T-helper 17 cell (primary cell): ENCODE measurements at regions not wholly inside any gene's neighbourhood (a gene's known extent, or its start where the extent isn't known, plus 50 kb on each side); places are given as distances from the start of the nearest gene placed in this dataset.
"Not testable (repeated sequence)": the region's sequence is repeated elsewhere in the genome, so short reads cannot be mapped to it uniquely, and the experiment has no call there.

Experiments used
- ATAC-seq: fragments of 150-1000 bp; cut with Tn5 transposase; 2 replicates; pipeline ENCODE4 v1.10.0; 2021; ENCODE audit warnings: mild to moderate bottlenecking, moderate library complexity
- DNase-seq, 3 donors: peaks; one replicate each; pipeline versions ENCODE4 v3.0.0 to v3.0.0-alpha.2; 2020 to 2021
- H3K9me3 ChIP-seq: one replicate; pipeline ENCODE4 v1.7.0; 2013; ENCODE audit warnings: low read length, mild to moderate bottlenecking; ENCODE audit not compliant: control insufficient read depth, poor library complexity, severe bottlenecking
- H3K27ac Mint-ChIP-seq: one replicate; pipeline ENCODE4 v1.8.0; 2022; ENCODE audit warnings: mild to moderate bottlenecking, moderate library complexity, mixed read lengths
- H3K27me3 Mint-ChIP-seq: one replicate; pipeline ENCODE4 v1.8.0; 2022; ENCODE audit warnings: mixed read lengths
- H3K36me3 Mint-ChIP-seq: one replicate; pipeline ENCODE4 v1.8.0; 2022; ENCODE audit warnings: low read depth, mixed read lengths
- H3K4me1 Mint-ChIP-seq: one replicate; pipeline ENCODE4 v1.8.0; 2022; ENCODE audit warnings: mild to moderate bottlenecking, mixed read lengths
- H3K4me3 Mint-ChIP-seq: one replicate; pipeline ENCODE4 v1.8.0; 2022; ENCODE audit warnings: mild to moderate bottlenecking, moderate library complexity, mixed read lengths

DNA sequence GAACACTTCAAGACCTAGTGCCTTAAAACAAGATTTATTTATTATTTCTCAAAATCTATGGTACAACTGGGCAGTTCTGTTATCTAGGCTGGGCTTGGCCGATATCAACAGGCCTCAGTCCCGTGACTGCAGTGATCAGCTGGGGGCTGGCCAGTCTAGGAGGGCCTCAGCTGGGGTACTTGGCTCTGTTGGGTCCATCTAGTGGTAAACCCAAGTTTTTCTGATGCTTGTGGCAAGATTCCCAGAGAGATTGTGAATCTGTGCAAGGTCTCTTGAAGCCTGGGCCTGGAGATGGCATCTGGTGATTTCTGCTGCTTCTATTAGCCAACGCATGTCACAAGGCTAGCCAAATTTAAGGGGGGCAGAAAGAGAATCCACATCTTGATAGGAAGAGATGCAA lies 482.4 kb upstream of the SGO1 start:
- Mint-ChIP-seq H3K4me3 (no peak overlapping the region), H3K4me1 (no peaks in the 10 kb centered on the region), H3K27ac (no peak overlapping the region), H3K36me3 (no peaks in the 10 kb centered on the region), H3K27me3 (no peaks in the 10 kb centered on the region)
- H3K9me3 ChIP-seq: no peaks in the 10 kb centered on the region
- DNase-seq (no peak), ATAC-seq (no peak)

DNA sequence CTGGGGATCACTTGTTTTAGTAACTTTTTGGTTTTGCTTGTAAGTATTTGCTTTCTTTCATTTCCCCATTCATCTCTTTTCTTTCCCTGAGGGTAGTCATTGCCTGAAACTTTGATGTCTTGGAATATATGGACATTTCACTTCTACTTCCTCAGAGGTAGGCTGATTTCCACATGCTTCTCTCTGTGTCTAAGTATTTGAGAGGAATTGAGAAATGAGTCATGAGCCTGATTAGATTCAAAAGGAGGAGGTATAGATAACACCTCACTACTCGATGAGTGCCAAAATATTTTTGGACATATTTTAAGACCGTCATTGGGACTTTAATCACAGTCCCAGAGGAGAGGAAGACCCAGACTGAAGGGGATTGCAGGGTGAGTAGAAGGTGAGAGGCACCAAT lies 480.1 kb upstream of the SGO1 start:
- H3K27me3 Mint-ChIP-seq: no peaks in the 10 kb centered on the region
- H3K9me3 ChIP-seq: no peaks in the 10 kb centered on the region
- no peak overlapping the region for H3K4me3 Mint-ChIP-seq
- DNase-seq: no peak
- ATAC-seq: no peak
- no peak overlapping the region for H3K27ac Mint-ChIP-seq
- no peaks in the 10 kb centered on the region for H3K4me1 Mint-ChIP-seq
- H3K36me3 Mint-ChIP-seq: no peaks in the 10 kb centered on the region

DNA sequence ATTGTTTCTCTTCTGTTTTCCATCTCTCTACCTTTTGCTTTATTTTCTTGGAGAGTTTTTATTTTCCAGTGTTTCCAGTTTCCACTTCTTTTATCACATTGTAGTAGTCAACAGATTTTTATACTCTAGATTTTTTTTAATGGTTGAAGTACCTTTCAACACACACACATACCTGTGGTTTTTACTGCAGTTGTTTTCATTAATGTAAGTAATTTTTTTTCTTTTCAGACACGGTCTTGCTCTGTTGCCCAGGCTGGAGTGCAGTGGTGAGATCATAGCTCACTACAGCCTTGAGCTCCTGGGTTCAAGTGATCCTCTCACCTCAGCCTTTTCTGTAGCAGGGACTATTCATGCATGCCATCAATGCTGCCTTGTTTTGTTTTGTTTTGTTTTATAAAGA lies 472.5 kb upstream of the SGO1 start:
- H3K27ac Mint-ChIP-seq: no peak overlapping the region
- no peaks in the 10 kb centered on the region for H3K9me3 ChIP-seq
- H3K27me3 Mint-ChIP-seq: no peaks in the 10 kb centered on the region
- ATAC-seq (no peak), DNase-seq (no peak)
- no peaks in the 10 kb centered on the region for H3K36me3 Mint-ChIP-seq
- no peak overlapping the region for H3K4me3 Mint-ChIP-seq
- H3K4me1 Mint-ChIP-seq: no peaks in the 10 kb centered on the region

DNA sequence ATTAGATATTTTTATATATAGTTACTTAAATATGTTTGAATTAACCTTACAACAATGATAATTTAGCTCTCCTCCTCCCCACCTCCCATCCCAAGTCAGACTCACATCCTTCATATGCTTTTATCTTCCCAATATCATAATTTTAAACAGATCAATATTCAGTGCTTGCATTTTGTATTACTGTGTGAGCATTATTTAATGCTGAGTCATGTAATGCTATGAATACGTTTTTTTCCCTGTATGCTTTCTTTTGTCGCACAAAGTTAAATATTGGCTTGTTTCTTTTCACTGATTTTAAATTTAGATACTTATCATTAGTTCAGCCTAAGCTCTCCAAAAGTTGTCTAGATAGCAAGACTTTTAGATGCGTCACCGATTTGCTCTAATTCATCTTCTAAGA lies 471.6 kb upstream of the SGO1 start:
- DNase-seq: no peak
- H3K4me1 Mint-ChIP-seq: no peaks in the 10 kb centered on the region

DNA sequence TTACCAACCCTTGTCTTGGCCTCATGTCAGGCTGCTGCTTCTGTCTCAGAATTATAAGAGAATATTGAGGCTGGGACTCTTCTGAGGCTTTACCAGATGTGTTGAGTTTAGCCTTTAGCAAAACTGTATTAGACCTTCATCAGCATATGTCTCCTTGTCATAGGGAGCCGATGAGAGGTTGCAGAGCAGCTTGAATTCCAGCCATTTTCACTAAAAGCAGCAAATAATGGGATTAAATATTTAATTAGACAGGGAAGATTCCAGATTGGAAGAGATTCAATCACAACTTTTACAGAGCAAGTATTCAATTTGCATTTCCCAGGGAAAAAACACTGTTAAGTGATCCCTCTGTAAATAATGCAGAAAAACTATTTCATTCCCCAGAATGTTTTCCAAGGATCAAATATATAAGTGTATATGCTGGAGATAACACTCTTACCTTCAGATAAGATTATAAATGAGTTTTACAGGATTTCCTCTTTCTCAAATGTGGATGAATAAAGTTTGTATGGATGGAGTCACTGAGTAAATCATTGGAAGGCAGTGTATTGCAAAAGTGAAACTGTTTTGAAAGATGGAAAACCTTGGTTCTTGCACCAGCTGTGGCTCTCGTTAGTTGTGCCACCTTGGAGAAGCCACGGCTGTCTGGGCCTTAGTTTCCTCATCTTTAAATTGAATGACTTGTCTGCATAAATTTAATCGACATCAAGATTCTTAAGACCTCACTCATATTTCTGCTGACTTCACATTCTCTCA lies 466.4 kb upstream of the SGO1 start:
- H3K36me3 Mint-ChIP-seq: no peaks in the 10 kb centered on the region
- H3K27me3 Mint-ChIP-seq: no peaks in the 10 kb centered on the region
- ATAC-seq: no peak
- no peak for DNase-seq
- H3K9me3 ChIP-seq: no peaks in the 10 kb centered on the region
- no peak overlapping the region for H3K27ac Mint-ChIP-seq
- no peaks in the 10 kb centered on the region for H3K4me1 Mint-ChIP-seq
- no peak overlapping the region for H3K4me3 Mint-ChIP-seq

More for the DNA sequence above, 471.6 kb upstream of the SGO1 start:
- no peak overlapping the region for H3K4me3 Mint-ChIP-seq
- H3K27me3 Mint-ChIP-seq: no peaks in the 10 kb centered on the region
- H3K36me3 Mint-ChIP-seq: no peaks in the 10 kb centered on the region
- H3K9me3 ChIP-seq: no peaks in the 10 kb centered on the region
- no peak overlapping the region for H3K27ac Mint-ChIP-seq
- ATAC-seq: no peak

DNA sequence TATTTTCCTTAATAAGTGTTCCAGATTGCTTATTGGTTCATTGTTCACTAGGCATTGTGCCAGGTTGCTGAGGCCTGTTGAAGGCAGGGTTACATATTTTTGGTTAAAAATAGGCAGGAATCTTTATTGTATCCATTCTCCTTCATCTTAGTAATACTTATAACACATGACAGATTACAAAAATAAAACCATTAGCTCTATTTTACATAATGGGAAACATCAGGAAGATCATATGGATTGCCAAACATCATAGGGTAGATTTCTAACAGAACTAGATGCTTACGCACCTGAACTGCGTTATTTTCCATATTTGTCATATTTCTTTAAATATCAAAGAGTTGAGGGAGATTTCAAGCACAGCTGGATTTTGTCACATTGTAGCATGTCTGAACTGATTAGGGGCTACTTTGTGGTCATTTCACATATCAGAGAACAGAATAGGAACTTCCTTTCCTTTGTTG lies 462.9 kb upstream of the SGO1 start:
- ATAC-seq: no peak
- Mint-ChIP-seq H3K27me3 (no peaks in the 10 kb centered on the region), H3K4me3 (no peak overlapping the region), H3K36me3 (no peaks in the 10 kb centered on the region), H3K4me1 (no peaks in the 10 kb centered on the region), H3K27ac (no peak overlapping the region)
- no peaks in the 10 kb centered on the region for H3K9me3 ChIP-seq
- DNase-seq: no peak

DNA sequence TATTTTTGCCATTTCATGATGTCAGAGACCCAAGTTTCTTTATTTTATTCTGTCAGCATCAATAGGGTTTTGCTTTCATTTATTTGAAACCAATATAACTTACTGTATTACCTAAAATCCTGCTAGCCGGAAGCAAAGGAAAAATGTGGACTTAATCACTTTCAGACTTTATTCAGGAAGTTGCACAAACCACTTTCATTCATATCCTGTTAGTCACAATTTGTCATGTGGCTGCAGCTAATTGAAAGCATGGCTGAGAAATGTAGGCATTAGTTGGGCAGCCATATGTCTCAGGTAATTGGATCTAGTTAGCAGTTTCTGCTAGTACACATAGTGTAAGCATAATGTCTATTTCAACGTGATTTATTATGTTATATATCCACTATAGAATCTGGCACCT lies 462.3 kb upstream of the SGO1 start:
- DNase-seq (no peak), ATAC-seq (no peak)
- no peaks in the 10 kb centered on the region for H3K27me3 Mint-ChIP-seq
- H3K36me3 Mint-ChIP-seq: no peaks in the 10 kb centered on the region
- no peaks in the 10 kb centered on the region for H3K4me1 Mint-ChIP-seq
- no peaks in the 10 kb centered on the region for H3K9me3 ChIP-seq
- H3K4me3 Mint-ChIP-seq: no peak overlapping the region
- H3K27ac Mint-ChIP-seq: no peak overlapping the region

DNA sequence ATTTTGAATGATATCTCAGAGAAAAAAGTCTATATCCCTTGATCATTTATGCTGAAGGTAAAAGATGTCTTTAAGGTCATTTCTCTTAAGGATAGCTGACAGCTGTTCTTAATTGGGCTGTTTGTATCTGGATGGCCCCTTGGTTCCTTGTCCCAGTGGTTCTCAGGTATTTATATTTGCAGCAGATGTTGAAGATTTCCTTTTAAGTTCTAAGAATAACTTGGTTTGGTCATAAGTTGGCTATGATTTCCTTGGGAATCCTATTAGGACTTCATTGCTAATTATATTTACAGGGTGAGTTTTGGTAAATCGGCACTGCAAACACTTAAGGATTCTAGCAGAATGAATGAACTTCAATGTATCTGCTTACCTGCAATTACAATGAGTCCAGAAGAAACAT lies 460.4 kb upstream of the SGO1 start:
- H3K9me3 ChIP-seq: no peaks in the 10 kb centered on the region
- Mint-ChIP-seq H3K4me3 (no peak overlapping the region), H3K36me3 (no peaks in the 10 kb centered on the region), H3K4me1 (no peaks in the 10 kb centered on the region), H3K27me3 (no peaks in the 10 kb centered on the region), H3K27ac (no peak overlapping the region)
- ATAC-seq (no peak), DNase-seq (no peak)

DNA sequence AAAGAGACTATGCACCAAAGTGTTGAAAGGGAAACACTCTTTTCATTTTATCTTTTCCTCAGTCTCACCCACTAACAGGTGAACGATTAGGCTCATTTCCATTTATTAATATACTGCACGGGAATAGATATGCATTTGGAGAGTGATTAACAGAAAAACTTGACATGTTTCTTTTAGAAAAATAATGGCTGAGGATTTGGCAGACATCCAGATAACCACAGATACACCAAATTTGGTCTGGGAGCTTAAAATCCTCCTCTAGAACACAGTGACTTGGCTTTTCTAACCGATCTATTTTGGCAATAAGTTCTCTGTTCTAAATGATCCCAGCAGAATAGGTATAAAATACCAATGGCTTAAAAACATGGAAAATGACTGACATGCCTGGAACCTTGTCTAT lies 459.3 kb upstream of the SGO1 start:
- no peaks in the 10 kb centered on the region for H3K27me3 Mint-ChIP-seq
- no peak overlapping the region for H3K27ac Mint-ChIP-seq
- DNase-seq: no peak
- no peaks in the 10 kb centered on the region for H3K9me3 ChIP-seq
- H3K4me3 Mint-ChIP-seq: no peak overlapping the region
- no peaks in the 10 kb centered on the region for H3K4me1 Mint-ChIP-seq
- H3K36me3 Mint-ChIP-seq: no peaks in the 10 kb centered on the region
- no peak for ATAC-seq

DNA sequence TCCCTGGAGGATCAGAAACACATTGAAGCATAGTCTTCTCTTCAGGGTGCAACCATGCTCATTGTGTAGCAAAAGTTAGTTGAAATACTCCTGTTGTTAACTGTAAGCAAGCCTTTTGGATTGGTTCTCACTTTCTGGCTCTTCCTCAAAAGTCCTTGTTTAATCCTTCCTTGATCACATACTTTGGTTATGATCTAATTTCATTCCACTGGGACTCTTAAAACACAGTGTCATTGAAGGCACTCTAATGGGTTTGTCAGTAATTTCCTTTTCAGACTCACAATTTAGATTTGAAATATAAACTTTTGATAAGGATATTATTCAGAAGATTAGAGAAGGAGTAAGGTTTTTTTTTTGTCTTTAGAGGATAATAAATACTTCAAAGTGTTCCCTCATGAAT lies 451.7 kb upstream of the SGO1 start:
- Mint-ChIP-seq H3K27me3 (no peaks in the 10 kb centered on the region), H3K4me1 (no peaks in the 10 kb centered on the region), H3K36me3 (no peaks in the 10 kb centered on the region), H3K27ac (no peak overlapping the region), H3K4me3 (no peak overlapping the region)
- ATAC-seq (no peak), DNase-seq (no peak)
- no peaks in the 10 kb centered on the region for H3K9me3 ChIP-seq

DNA sequence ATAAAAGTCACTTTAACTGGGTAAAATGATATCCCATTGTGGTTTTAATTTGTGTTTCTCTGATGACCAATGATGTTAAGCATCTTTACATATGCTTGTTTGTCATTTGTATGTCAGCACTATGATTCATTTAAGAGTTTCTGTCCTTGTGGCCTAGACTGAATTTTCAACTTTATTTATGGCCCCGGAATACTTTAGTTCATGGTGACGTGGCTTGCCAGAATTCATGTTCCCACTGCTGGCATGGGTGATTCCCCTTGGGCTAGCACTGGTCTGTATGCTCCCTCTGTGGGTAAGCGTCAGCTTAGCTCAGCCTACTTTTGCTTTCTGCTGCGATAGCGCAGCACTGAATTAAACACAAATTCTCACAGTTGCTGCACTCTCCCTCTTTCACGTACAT lies 436.3 kb upstream of the SGO1 start:
- Mint-ChIP-seq H3K27ac (no peak overlapping the region), H3K4me1 (no peaks in the 10 kb centered on the region), H3K4me3 (no peak overlapping the region), H3K27me3 (no peaks in the 10 kb centered on the region), H3K36me3 (no peaks in the 10 kb centered on the region)
- peaks cover 2% of the 10 kb centered on the region for H3K9me3 ChIP-seq
- DNase-seq: no peak
- no peak for ATAC-seq

DNA sequence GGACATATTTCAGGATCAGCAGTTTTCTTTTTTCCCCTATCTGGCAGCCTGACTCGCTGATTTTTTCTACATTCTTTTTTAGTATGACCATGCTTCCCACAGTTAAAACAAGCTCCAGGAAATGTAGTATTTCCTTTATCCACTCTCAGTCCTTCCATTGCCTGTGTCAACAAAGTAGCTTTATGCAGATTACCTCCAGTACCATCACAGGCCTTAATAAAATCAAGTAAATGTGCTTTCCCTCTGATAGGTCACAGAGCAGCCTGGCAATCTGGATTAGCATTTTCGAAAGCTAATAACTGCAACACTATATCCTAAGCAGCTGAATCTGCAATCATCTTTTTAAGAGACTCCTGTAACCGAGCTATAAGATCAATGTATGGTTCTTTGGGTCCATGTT lies 432.6 kb upstream of the SGO1 start:
- H3K27ac Mint-ChIP-seq, H3K4me1 Mint-ChIP-seq, H3K9me3 ChIP-seq, H3K27me3 Mint-ChIP-seq, ATAC-seq, DNase-seq, H3K36me3 Mint-ChIP-seq, H3K4me3 Mint-ChIP-seq: not testable (repeated sequence)

DNA sequence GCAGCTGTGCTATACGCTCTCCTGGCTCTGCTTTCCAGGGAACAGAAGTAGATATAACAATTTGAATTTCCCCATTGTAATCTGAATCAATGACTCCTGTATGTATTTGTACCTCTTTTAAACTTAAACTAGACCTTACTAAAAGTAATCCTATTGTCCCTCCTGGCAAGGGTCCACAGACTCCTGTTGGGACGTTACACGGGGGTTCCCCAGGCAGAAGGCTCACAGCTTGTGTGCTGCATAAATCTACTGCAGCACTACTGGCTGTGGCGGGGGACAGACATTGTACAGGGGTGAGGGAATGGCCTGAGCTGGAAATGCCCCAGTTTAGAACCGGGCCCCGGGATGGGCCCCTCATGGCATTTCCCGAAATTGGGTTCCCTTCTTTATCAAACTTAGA lies 432.2 kb upstream of the SGO1 start:
- not testable (repeated sequence) for H3K27ac Mint-ChIP-seq, H3K27me3 Mint-ChIP-seq, H3K9me3 ChIP-seq, DNase-seq, H3K4me3 Mint-ChIP-seq, H3K36me3 Mint-ChIP-seq, ATAC-seq, H3K4me1 Mint-ChIP-seq

DNA sequence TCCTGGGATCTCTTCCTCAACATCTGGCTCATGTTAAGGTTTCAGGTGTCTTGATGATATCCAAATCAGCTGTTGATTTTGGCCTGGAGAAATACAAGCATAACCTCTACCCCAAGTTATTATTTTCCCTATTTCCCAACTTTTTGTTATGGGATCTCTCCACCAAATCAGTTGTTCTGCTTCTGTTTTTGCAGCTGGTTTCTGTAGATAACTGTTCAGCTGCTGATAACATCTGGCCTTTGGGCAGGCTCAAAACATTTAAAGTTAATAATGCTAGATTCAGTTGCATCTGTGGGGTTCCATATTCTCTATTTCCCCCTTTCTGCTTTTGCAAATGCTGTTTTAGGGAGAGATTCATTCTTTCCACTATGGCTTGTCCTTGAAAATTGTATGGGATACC lies 430.0 kb upstream of the SGO1 start:
- H3K27ac Mint-ChIP-seq, H3K36me3 Mint-ChIP-seq, H3K27me3 Mint-ChIP-seq, ATAC-seq, H3K9me3 ChIP-seq, DNase-seq, H3K4me3 Mint-ChIP-seq, H3K4me1 Mint-ChIP-seq: not testable (repeated sequence)
